ENCODE measurements at regions not wholly inside any gene's neighbourhood (a gene's known extent, or its start where the extent isn't known, plus 50 kb on each side); places are given as distances from the start of the nearest gene placed in this dataset.

DNA sequence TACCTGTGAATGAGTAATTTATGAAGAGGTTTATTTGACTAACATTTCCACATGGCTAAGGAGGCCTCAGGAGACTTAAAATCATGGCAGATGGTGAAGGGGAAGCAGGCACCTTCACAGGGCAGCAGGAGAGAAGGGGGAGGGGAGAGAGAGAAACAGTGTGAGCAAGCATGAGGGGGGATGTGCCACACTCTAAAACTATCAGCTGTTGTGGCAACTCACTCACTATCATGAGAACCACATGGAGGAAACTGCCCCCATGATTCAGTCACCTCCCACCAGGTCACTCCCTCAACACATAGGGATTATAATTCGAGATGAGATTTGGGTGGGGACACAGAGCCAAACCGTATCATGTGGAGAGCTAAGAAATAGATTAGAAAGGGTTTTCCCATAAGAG is 309.0 kb downstream of the RDH14 start:
- Histone ChIP-seq H3K9me3 (ENCODE audit: control insufficient read depth in 2 of 2, insufficient read depth in 1 of 2, low read length in 1 of 2) (no peaks in the 10 kb centered on the region), H3K36me3 (ENCODE audit: control insufficient read depth in 2 of 2, insufficient read depth in 2 of 2, low read length in 1 of 2) (no peaks in the 10 kb centered on the region), H3K4me3 (ENCODE audit: low read length in 2 of 2) (no peak overlapping the region), H3K27ac (ENCODE audit: low read depth in 1 of 2, low read length in 1 of 2) (no peak overlapping the region), H3K4me1 (ENCODE audit: control insufficient read depth in 2 of 2, insufficient read depth in 2 of 2, low read length in 2 of 2) (no peaks in the 10 kb centered on the region), H3K27me3 (ENCODE audit: control insufficient read depth in 2 of 2, insufficient read depth in 1 of 2, low read length in 1 of 2) (no peaks in the 10 kb centered on the region)
- no peak for DNase-seq (ENCODE audit: low read depth in 6 of 9, low spot score in 9 of 9)
- WGBS: 92% methylated on average over 2 of the region's 2 CpGs

- H3K27ac ChIP-seq (ENCODE audit: low read depth in 1 of 2, low read length in 1 of 2): no peak overlapping the region
- H3K27me3 ChIP-seq (ENCODE audit: control insufficient read depth in 2 of 2, insufficient read depth in 1 of 2, low read length in 1 of 2): no peaks in the 10 kb centered on the region
- H3K4me3 ChIP-seq (ENCODE audit: low read length in 2 of 2): no peak overlapping the region
- no peak for DNase-seq (ENCODE audit: low read depth in 6 of 9, low spot score in 9 of 9)
- no peaks in the 10 kb centered on the region for H3K4me1 ChIP-seq (ENCODE audit: control insufficient read depth in 2 of 2, insufficient read depth in 2 of 2, low read length in 2 of 2)
- no peaks in the 10 kb centered on the region for H3K9me3 ChIP-seq (ENCODE audit: control insufficient read depth in 2 of 2, insufficient read depth in 1 of 2, low read length in 1 of 2)
- no peaks in the 10 kb centered on the region for H3K36me3 ChIP-seq (ENCODE audit: control insufficient read depth in 2 of 2, insufficient read depth in 2 of 2, low read length in 1 of 2)
- 71% methylated on average over 7 of the region's 7 CpGs for WGBS
Observed at GRCh38 chr2:18247282-18248110, 313.0 kb downstream of the RDH14 start.

- Histone ChIP-seq H3K27ac (ENCODE audit: low read depth in 1 of 2, low read length in 1 of 2) (no peak overlapping the region), H3K27me3 (ENCODE audit: control insufficient read depth in 2 of 2, insufficient read depth in 1 of 2, low read length in 1 of 2) (no peaks in the 10 kb centered on the region), H3K36me3 (ENCODE audit: control insufficient read depth in 2 of 2, insufficient read depth in 2 of 2, low read length in 1 of 2) (no peaks in the 10 kb centered on the region), H3K9me3 (ENCODE audit: control insufficient read depth in 2 of 2, insufficient read depth in 1 of 2, low read length in 1 of 2) (no peaks in the 10 kb centered on the region), H3K4me3 (ENCODE audit: low read length in 2 of 2) (no peak overlapping the region), H3K4me1 (ENCODE audit: control insufficient read depth in 2 of 2, insufficient read depth in 2 of 2, low read length in 2 of 2) (no peaks in the 10 kb centered on the region)
- whole genome bisulfite sequencing: 97% methylated on average over 1 of the region's 1 CpG
- DNase-seq (ENCODE audit: low read depth in 6 of 9, low spot score in 9 of 9): no peak
Observed at GRCh38 chr2:18245375-18245774, 315.1 kb downstream of the RDH14 start.

DNA sequence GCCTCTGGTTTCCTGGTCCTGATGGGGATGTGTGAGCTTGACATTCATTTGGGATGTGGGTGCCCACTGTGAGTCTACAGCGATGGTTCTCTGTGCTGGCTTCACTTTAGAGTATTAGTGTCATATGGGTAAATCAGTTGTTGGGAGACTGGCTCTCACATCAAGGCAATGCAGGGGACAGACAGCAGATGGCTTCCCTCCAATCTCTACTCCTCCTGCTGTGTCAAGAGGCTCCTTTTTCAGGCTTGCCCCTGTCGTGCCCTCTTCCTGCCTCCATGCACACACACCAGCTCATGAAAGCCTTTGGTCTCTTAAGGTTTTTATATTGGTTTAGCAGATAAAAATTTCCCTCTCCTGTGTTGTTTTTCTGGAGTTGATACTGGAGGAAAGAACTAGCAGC is 315.6 kb downstream of the RDH14 start:
- no peaks in the 10 kb centered on the region for H3K9me3 ChIP-seq (ENCODE audit: control insufficient read depth in 2 of 2, insufficient read depth in 1 of 2, low read length in 1 of 2)
- H3K4me1 ChIP-seq (ENCODE audit: control insufficient read depth in 2 of 2, insufficient read depth in 2 of 2, low read length in 2 of 2): no peaks in the 10 kb centered on the region
- H3K36me3 ChIP-seq (ENCODE audit: control insufficient read depth in 2 of 2, insufficient read depth in 2 of 2, low read length in 1 of 2): no peaks in the 10 kb centered on the region
- H3K27me3 ChIP-seq (ENCODE audit: control insufficient read depth in 2 of 2, insufficient read depth in 1 of 2, low read length in 1 of 2): no peaks in the 10 kb centered on the region
- WGBS: 59% methylated on average over 2 of the region's 2 CpGs
- H3K4me3 ChIP-seq (ENCODE audit: low read length in 2 of 2): no peak overlapping the region
- H3K27ac ChIP-seq (ENCODE audit: low read depth in 1 of 2, low read length in 1 of 2): no peak overlapping the region
- no peak for DNase-seq (ENCODE audit: low read depth in 6 of 9, low spot score in 9 of 9)

DNA sequence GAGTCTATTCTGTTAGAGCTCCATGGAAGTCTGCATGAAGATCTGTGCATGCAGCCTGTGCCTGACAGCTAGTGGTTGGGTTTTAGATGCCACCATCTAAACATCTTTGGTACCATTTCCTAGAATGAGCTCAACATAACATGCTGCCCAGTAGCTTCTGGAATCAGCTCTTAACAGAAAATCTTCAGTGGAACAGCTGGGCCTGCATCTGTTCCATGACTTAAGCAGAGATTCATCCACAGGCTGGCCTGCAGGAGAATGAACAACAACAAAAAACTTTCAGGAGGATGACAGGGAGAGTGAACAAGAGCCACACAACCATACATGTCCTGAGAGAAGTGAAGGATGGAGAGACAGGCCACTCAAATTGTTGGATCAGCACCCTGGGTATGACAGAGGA is 316.6 kb downstream of the RDH14 start:
- H3K27ac ChIP-seq (ENCODE audit: low read depth in 1 of 2, low read length in 1 of 2): no peak overlapping the region
- no peaks in the 10 kb centered on the region for H3K27me3 ChIP-seq (ENCODE audit: control insufficient read depth in 2 of 2, insufficient read depth in 1 of 2, low read length in 1 of 2)
- no peaks in the 10 kb centered on the region for H3K36me3 ChIP-seq (ENCODE audit: control insufficient read depth in 2 of 2, insufficient read depth in 2 of 2, low read length in 1 of 2)
- no peaks in the 10 kb centered on the region for H3K9me3 ChIP-seq (ENCODE audit: control insufficient read depth in 2 of 2, insufficient read depth in 1 of 2, low read length in 1 of 2)
- no peaks in the 10 kb centered on the region for H3K4me1 ChIP-seq (ENCODE audit: control insufficient read depth in 2 of 2, insufficient read depth in 2 of 2, low read length in 2 of 2)
- DNase-seq (ENCODE audit: low read depth in 6 of 9, low spot score in 9 of 9): no peak
- no peak overlapping the region for H3K4me3 ChIP-seq (ENCODE audit: low read length in 2 of 2)

DNA sequence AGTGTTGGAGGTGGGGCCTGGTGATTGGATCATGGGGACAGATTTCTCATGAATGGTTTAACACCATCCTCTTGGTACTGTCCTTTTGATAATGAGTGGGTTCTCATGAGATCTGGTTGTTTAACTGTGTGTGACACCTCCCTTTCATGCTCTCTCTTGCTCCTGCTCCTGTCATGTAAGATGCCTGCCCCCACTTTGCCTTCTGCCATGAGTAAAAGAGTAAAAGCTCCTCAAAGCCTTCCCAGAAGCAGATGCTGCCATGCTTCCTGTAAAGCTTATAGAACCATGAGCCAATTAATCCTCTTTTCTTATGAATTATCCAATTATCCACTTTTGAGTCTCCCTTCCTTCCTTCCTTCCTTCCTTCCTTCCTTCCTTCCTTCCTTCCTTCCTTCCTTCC is 317.7 kb downstream of the RDH14 start:
- no peak for DNase-seq (ENCODE audit: low read depth in 6 of 9, low spot score in 9 of 9)
- no peaks in the 10 kb centered on the region for H3K27me3 ChIP-seq (ENCODE audit: control insufficient read depth in 2 of 2, insufficient read depth in 1 of 2, low read length in 1 of 2)
- H3K4me1 ChIP-seq (ENCODE audit: control insufficient read depth in 2 of 2, insufficient read depth in 2 of 2, low read length in 2 of 2): no peaks in the 10 kb centered on the region
- no peak overlapping the region for H3K27ac ChIP-seq (ENCODE audit: low read depth in 1 of 2, low read length in 1 of 2)
- no peaks in the 10 kb centered on the region for H3K9me3 ChIP-seq (ENCODE audit: control insufficient read depth in 2 of 2, insufficient read depth in 1 of 2, low read length in 1 of 2)
- H3K36me3 ChIP-seq (ENCODE audit: control insufficient read depth in 2 of 2, insufficient read depth in 2 of 2, low read length in 1 of 2): no peaks in the 10 kb centered on the region
- no peak overlapping the region for H3K4me3 ChIP-seq (ENCODE audit: low read length in 2 of 2)

DNA sequence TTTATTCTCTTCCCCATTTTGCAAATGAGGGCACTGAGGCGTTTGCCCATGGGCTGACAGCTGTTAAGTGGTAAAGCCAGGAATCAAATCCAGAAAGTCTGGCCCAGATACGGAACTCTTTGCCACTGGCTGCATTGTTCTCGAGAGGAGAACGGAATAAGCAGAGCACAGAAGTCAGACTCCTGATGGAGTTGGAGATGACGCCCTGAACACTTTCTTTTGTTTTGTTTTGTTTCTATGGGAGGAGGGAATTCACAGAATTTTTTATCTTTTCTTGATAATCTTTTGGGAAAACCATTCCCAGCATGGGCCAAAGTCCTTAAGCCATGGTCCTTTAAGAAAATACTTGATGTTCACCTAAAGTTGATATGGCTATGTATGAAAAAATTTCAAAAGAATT is 322.2 kb downstream of the RDH14 start:
- Histone ChIP-seq H3K36me3 (ENCODE audit: control insufficient read depth in 2 of 2, insufficient read depth in 2 of 2, low read length in 1 of 2) (no peaks in the 10 kb centered on the region), H3K27ac (ENCODE audit: low read depth in 1 of 2, low read length in 1 of 2) (no peak overlapping the region), H3K27me3 (ENCODE audit: control insufficient read depth in 2 of 2, insufficient read depth in 1 of 2, low read length in 1 of 2) (no peaks in the 10 kb centered on the region), H3K4me3 (ENCODE audit: low read length in 2 of 2) (no peak overlapping the region), H3K9me3 (ENCODE audit: control insufficient read depth in 2 of 2, insufficient read depth in 1 of 2, low read length in 1 of 2) (no peaks in the 10 kb centered on the region), H3K4me1 (ENCODE audit: control insufficient read depth in 2 of 2, insufficient read depth in 2 of 2, low read length in 2 of 2) (no peaks in the 10 kb centered on the region)
- WGBS: 89% methylated on average over 5 of the region's 5 CpGs
- no peak for DNase-seq (ENCODE audit: low read depth in 6 of 9, low spot score in 9 of 9)

DNA sequence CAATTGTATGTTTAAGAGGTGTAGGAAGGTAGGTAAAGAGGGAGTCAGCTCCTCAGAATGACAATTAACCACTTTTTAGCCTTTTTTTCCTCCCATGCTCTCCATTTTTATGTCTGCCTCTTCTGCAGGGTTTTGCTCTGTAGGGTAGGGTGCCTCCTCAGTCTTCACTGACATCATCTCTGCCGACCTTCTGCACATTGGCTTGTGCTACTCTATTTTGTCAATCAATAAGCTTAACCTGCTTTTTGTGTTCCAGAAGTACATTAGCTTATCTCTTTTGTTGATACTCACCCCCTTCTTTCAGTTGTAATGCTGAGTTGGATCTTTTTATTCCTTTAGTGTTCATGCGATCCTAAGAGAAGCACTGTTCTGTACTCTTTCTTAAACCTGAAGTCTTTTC is 323.2 kb downstream of the RDH14 start:
- no peaks in the 10 kb centered on the region for H3K36me3 ChIP-seq (ENCODE audit: control insufficient read depth in 2 of 2, insufficient read depth in 2 of 2, low read length in 1 of 2)
- H3K27me3 ChIP-seq (ENCODE audit: control insufficient read depth in 2 of 2, insufficient read depth in 1 of 2, low read length in 1 of 2): no peaks in the 10 kb centered on the region
- no peak overlapping the region for H3K27ac ChIP-seq (ENCODE audit: low read depth in 1 of 2, low read length in 1 of 2)
- no peaks in the 10 kb centered on the region for H3K9me3 ChIP-seq (ENCODE audit: control insufficient read depth in 2 of 2, insufficient read depth in 1 of 2, low read length in 1 of 2)
- no peak for DNase-seq (ENCODE audit: low read depth in 6 of 9, low spot score in 9 of 9)
- H3K4me3 ChIP-seq (ENCODE audit: low read length in 2 of 2): no peak overlapping the region
- no peaks in the 10 kb centered on the region for H3K4me1 ChIP-seq (ENCODE audit: control insufficient read depth in 2 of 2, insufficient read depth in 2 of 2, low read length in 2 of 2)
- 87% methylated on average over 2 of the region's 2 CpGs for WGBS

DNA sequence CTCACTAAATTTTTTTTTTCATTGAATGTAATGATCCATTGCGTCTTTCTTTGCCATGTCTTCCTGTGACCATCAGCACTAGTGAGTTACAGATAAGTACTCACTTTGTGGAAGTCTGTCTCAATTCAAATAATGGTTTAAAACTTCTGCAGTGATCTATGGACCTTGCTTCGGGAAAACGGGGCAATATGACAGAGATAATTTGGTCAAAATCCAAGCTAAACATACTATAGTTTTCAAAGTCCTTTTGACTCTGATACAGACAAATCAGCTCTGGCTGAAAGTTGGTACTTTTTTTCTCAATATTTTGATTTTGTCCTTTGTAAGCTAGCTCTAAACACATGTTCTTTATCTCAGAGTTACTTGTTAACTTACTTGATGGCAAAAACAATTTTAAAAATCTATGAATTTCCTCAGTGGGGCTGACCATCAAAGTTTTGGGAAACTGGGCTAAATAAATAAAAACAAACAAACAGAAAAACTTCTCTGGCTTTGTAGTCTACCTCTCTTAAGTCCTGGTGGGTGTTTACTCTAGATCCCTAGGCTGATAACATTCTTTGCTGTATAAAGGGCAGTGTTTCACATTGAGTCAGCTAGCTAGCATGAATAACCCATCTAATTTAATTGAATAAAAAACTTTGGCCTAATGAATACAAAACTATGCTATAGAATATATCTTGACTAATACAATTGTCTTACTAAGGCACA is 327.6 kb downstream of the RDH14 start:
- Histone ChIP-seq H3K36me3 (ENCODE audit: control insufficient read depth in 2 of 2, insufficient read depth in 2 of 2, low read length in 1 of 2) (no peaks in the 10 kb centered on the region), H3K9me3 (ENCODE audit: control insufficient read depth in 2 of 2, insufficient read depth in 1 of 2, low read length in 1 of 2) (no peaks in the 10 kb centered on the region), H3K27ac (ENCODE audit: low read depth in 1 of 2, low read length in 1 of 2) (no peak overlapping the region), H3K4me1 (ENCODE audit: control insufficient read depth in 2 of 2, insufficient read depth in 2 of 2, low read length in 2 of 2) (no peaks in the 10 kb centered on the region), H3K4me3 (ENCODE audit: low read length in 2 of 2) (no peak overlapping the region), H3K27me3 (ENCODE audit: control insufficient read depth in 2 of 2, insufficient read depth in 1 of 2, low read length in 1 of 2) (no peaks in the 10 kb centered on the region)
- WGBS: 66% methylated on average over 3 of the region's 3 CpGs
- no peak for DNase-seq (ENCODE audit: low read depth in 6 of 9, low spot score in 9 of 9)

Measured in thymus (tissue), 11 donors.